GM18873 (cell line): ENCODE measurements at regions not wholly inside any gene's neighbourhood (a gene's known extent, or its start where the extent isn't known, plus 50 kb on each side); places are given as distances from the start of the nearest gene placed in this dataset.

Source experiments
- ATAC-seq: cut with Tn5 transposase; IDR thresholded peaks from one replicate; pipeline ENCODE4 v1.9.1; 2021; ENCODE audit warnings: mild to moderate bottlenecking, moderate library complexity, moderate number of reproducible peaks; ENCODE audit not compliant: unreplicated experiment, low FRiP score

DNA sequence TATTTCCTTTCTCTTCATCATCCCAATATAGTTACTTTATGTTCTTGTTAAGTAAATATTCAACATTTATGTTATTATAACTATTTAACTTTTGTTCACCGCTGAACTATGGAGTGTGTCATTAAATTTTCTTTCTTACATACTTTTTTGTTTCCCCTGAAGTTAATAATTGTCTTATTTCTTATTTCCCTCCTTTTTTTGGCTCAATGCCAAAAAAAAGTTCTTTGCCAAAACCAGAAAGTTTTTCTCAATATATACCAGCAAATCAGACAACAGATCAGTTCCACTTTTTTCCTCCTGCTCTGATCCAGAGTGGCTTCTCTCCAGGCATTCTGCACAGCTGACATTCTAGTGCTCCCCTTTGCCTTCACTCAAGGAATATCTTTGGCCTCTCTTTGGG lies 187.0 kb upstream of the PPARGC1A start:
- ATAC-seq: no peak

DNA sequence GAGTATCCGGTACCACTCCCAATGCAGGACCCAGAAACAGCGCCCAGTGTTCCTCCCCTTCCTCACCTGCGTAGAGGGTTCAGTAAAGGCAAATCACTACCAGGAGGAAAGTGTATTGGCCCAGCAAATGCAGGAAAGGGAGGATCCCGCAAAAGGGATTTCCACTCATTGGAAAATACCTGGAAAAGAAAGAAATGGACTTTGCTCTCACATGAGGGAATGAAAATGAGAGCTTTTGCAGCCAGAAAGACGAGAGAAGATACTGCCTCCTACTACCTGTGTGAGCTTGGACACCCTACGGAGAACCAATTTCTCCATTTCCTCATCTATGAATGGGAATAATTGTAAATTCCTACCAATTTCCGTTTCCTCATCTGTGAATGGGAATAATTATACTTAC lies 184.1 kb upstream of the PPARGC1A start:
- no peak for ATAC-seq

DNA sequence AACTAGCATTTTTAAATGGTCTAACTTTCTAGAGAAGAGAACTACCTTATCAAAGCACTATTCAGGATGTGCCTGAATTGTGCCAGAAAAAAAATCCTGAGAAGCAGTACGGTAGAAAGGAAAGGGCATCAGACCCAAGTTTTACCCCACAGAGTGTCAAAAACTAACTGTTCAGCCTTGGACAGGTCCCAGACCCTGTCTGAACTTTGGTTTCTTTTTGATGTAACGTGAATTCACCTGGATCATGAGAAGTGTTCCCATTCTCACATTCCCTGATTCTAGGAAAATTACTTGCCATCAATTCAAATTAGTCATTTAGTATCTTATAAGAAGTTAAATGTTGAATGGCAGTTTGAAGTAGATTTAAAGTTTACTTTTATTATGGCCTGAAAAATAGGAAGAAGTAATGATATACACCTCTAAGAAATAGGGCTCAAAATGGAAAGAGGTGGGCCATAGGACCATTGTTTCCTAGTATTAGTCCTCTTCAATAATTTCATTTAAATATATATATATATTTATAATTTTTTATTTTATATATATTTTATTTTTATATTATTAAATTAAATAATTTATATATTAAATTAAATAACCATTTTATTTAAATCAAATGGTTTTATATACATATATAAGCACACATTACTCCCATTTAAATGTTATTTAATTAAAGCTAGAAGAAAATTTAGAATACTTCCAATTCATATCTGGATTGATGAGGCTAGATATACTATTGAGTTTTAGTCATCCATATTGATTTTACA lies 181.9 kb upstream of the PPARGC1A start:
- no peak for ATAC-seq

DNA sequence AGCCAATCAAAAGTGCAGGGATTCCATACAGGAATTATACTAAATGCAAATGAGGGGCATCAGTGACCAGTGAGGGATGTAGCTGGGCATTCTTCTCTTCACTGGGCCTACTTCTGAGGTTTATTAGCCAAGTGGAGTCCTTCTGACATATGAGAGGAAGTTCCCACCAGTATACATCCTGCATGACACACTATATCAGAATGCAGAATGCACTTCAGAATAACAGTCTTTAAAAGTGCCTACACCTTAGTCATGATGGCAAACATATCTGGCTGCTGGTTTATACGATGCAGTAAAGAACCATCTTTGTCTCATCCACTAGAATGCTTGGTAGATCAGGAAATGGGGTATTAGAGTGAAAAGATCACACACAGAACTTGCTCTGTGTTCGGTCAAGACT lies 180.3 kb upstream of the PPARGC1A start:
- no peak for ATAC-seq

DNA sequence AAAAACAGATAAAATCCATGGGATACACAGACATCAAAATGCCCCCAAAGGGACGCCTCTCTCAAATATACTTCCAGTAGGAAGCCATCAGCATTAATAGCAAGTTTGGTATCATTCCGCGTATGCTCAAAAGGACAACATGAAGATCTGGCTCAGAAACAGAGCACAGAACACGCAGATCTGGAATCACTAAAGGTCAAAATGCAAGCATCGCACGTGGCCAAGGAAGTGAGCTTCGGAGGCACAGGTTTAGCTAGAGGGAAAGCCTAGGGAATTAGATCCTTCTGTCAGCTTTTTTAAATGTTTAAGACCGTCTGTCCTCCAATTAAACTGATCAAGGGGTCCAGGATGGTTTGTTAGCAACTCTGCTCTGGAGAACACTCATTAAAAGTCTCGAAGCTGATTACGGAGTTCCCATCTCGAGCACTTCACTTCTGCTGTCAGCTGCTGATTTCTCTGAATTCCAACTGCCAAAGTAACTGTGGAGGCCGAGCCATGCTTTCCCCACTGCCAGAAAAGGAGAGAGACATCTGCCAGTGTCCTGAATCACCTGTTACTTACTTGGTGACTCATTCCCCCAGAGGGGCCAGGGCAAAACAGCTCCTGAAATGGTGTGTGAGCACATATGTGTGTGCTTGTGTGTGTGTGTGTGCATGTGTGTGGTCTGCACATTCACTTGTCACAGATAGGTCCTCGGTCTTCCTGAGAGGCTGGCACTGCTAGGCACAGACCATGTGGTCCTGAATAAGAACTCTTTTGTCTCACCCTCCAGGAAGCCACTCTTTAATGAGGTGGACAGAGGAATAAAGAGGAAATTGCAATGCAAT lies 177.7 kb upstream of the PPARGC1A start:
- no peak for ATAC-seq

DNA sequence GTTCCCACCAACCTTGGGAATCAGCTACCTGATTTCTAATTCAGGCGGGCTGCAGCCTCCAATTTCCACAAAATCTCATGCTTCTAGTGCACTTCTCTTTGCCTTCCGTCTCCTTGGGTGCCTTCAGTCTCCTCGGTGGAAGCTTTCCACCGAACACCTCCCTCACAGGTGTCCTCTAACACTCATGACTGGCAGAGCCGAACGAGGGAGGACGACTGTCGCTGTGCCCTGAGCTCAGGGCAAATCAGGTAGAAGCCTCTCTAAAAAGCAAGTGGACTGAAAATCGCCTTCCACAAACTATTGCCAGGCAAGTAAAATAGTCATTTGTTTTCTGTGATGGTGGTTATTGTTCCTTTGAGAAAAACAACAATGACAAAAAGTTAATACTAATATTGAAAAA lies 176.1 kb upstream of the PPARGC1A start:
- ATAC-seq: no peak

DNA sequence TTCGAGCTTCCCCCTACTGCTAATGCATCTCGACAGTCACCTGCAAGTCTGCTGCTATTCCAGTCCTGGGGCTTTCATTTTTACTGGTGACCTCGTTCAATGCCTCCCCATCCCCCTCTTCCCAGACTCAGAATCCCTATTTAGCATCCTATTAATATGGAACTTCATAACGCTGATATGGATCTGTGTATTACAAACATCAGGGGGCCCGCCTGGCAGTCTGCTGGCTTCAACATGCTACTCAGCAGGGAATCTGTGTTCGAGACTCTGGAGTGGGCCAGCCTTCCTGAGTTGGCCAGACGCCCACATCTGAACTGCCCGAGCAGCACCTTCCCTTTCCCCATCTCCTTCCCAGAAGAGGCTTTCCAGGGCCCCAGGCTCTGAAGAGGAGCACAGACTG lies 173.9 kb upstream of the PPARGC1A start:
- ATAC-seq: no peak

DNA sequence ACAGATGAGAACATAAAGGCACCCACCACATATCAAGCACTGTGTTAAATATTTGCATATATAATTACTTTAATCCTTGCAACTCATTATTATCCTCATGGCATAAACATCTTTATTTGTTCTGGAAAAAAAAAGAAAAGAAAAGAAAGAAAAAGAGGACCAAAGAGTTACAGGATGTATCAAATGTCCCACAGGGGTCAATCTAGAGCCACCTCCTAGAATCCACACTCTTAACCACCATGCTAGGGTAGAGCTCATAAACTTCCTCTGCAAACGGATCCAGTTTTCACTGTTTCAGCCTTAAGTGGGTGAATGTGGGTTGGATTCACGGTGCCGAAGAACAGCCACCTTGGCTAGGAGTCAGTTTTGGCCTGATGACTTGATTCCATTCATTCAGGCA lies 171.1 kb upstream of the PPARGC1A start:
- ATAC-seq: no peak

DNA sequence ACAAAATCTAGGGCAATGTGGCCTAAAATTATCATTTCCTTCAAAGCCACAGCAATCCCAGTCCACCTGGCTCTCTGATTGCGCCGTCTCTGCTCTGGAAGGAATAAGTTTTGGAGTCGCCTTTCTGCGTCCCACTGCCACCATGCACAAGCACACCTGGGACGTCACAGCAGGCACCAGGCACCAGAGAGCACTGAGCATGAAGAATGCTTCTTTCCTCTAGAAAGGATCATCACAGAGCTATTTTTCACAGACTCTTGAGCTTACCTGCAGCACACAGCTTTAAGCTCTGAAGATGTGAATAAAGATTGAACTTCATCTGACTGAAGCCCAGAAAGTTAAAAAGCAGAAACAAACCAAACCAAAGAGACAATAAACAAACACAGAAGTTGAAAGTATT lies 170.0 kb upstream of the PPARGC1A start:
- no peak for ATAC-seq

DNA sequence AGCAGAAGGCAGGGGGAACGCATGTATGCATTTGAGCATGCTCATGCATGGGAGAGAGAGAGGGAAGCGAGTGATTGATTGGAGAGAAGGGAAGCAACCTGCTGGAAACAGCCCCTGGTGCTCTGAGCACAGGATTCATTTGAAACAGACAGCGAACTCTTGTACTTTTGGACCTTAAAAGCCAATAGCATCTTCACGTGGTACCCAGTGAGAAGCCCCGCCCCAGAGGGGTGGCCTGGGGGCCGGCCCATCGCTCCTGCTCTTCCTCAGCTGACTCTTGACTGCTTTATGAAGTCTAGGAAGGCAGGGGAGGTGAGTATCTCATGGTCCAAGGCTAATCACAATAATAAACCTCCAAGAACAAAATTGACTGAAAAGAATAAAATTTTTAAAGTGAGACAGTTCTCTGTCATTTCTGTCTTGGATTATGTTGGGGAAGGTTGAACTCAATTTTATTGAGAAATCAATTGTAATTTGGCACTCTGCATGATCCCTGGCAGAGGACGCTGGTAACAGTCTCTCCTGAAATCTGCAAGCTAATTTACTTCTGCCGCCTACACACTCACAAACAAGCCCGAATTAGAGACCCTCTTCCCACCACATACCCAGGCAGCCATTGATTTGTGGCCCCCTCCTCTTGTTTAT lies 168.2 kb upstream of the PPARGC1A start:
- ATAC-seq: no peak

DNA sequence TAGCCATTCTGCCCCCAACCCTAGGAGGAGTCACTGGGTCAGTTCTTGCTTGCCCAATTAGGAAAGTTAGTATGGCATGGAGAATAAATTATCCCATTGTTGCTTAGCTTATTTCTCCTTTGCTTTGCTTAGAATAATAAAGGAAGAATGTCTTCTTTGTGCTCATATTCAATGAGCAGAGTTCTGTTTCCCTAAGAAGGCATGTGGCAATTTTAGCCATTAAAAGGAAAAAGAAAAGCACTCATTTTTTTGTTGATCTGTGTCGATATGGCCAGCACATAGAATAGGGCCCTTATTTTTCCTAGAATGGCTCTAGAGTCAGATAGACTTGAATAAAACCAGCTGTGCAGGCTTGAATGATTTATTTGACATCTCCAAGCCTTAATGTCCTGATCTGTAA lies 166.4 kb upstream of the PPARGC1A start:
- no peak for ATAC-seq

DNA sequence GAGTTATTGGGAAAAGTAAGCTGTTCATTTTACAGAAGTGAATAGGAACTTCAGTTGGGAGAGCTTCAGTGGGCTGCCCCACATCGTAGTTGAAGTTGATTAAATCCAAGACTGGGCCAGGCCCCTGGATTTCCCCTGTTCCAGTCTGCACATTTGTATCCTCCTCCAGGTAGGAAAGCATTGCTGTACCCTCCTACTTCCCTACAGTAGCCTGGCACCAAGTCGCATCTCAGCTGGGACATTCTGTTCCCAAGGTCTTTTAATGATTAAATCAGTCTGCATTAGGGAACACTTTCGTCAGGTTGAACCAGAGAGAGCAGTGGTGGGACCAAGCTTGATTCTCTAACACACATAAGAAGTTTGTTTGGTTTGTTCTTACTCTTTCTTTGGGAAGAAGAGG lies 165.8 kb upstream of the PPARGC1A start:
- no peak for ATAC-seq

DNA sequence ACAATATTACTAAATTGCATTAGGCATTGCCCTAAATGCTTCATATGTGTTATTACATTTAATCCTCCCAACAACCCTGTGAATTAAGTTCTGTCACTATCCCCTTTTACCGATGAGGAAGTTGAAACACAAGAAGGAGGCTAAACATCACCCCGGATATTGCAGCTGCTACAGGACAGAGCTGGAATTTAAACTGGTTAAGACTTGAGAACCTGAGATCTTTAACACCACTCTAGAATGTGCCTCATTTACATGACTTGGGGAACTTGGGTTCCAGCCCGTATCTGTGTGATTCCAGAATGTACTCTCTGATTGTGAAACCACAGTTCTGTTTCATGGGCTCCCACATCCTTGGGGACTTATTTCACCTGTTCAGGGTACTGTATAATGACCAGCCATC lies 165.1 kb upstream of the PPARGC1A start:
- ATAC-seq: no peak

DNA sequence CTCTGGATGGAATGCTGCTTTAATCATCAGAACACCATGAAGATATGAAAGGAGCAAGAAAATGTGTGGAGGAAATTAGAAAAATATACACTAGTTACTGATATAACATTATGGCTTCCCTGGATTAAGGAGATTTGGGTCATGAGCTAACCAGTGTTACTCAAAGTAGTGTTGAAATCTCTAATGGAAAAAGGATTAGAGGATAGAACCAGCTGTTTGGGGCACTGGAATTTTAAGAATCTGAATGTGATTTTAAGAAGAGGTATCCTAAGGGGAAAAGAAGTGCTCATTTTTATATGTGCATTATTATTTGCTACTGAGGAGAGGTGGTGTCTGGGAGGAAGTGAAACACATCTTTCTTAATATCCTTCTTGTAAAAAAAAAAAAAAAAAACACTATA lies 164.1 kb upstream of the PPARGC1A start:
- ATAC-seq: no peak

DNA sequence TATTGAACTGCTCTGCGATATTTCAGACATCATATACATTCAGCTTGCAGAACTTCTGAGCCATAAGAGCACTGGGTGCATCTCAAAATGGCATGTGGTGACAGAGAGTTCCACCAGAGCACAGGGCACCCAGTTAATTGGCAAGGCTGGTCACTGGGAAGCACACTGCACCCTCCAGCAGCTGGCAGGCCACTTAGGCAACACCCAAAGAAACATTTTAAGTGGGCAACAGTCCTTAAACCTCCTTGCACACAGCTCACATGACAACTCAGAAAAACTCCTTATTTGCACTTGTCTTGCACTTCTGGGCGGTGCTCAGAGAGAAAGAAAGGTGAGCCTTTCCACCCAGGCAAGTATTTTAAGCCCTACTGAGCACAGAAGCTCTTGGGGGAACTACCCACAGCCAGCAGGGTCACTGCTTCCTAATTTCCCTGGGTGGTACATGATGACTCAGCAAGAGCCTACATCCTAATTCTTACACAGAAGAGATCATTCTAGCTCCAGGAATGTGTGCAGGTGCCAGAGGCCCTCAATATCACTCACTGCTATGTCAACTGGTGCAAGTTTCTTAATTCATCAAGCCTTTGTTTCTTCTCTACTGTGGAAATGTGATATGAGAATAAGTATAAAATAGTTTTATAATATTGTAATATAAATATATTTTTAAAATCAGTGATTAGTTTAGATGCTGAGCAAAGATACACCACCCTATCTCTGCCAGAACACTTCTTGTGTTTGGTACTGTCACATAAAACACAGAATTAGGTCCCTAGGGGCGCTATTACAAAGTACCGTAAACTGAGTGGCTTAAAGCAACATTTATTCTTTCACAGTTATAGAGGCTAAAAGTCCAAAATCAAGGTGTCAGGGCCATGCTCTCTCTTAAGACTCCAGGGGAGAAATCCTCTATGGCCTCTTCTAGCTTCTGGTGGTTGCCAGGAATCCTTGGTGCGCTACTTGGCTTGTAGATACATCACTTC lies 155.1 kb upstream of the PPARGC1A start:
- no peak for ATAC-seq

DNA sequence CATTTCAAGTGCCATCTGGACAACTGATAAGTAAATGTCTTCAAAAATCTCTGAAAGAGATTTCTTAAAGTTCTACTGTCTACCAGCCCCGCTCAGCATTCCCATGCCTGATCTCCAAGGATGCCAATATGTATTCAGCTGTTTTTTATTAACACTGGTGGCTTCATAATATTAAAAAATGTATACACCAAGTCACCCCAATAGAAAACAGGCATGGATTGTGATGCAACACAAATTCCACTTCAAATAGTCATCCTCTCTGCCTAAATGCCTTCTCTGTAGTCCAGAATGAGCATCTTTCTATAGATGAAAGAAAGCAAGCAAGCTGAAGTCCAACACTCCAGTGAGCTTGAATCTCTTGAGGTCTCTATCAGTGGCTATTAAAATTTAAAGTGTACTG lies 152.2 kb upstream of the PPARGC1A start:
- no peak for ATAC-seq

DNA sequence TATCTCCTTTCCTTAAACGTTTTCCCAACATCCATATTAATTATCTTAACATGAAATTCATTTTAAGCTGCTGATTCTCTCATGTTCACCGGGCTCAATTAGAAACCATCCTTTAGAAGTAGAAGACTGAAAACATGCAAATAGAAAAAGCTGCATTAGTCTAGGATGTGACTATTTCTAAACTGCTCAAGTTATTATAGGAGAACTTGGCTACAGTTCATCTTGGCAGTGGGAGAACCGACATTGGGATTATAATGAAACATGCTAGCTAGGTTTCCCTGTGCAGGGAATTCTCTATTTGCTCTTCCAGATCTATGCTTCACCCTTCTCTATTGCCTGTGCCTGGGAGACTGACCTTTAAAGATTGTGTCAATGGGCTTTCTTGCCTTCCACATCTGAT lies 151.0 kb upstream of the PPARGC1A start:
- ATAC-seq: no peak

DNA sequence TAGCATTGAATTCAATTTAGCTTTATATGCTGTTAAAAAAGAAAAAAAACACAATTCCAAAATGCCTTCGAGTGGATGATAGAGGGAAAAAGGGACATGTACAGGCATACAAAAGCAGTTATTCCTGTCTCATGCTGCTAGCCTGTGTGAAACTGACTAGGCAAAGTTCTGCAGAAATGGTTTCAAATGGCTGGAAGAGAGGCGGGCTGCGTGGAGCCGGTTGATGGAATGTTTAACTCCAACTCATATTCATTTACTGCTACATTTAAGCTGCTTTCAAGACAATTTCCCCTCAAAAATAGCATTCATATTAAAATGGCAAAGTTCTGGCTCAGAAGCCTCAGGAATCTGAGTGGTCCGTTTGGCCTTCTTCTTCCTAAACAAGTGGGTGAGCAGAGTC lies 143.8 kb upstream of the PPARGC1A start:
- ATAC-seq: no peak

DNA sequence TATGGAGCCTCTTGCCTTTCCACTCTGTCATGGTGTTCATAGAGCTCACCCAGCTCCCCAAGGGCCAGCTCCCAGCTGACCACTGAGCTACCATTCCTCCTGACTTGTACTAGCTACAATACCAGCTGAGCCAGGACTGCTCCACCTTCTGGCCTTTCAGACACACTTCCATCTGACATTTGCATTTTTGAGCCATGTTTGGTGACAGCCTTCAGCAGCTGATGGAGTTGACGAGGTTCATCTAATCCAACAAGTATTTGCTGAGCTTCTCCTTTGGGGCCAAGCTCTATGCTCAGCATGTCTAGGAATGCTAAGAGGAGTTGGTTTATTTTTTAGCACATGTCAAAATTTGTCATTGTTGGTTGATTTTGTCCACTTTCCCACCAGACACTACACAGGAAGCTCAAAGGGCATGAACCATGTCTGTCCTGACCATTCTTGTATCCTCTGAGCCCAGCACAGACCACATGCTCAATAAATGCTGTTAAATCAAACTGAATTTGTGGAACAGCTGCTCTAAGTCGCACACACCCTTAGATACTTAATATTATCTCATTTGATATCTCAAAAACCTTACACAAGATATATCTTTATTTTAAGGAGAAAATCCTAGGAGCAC lies 142.6 kb upstream of the PPARGC1A start:
- ATAC-seq: no peak

DNA sequence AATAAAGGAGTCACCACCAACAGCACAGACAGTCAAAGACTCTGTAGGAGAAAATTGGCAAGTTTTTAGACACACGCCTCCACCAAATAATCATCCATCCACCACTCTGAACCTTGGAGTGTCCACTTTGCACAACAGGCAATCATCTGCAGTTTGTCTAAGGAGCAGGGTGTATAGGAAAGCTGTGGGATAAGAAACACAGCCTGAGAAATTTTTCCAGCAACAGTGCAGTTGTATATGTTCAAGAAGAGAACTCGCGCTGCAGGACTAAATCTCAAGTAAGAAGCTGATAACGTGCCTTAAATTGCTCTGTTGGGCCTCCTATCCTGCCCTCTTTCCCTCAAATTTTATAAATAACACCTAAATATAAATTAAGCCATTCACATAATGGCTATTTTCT lies 136.7 kb upstream of the PPARGC1A start:
- no peak for ATAC-seq
